HepG2 (cell line): ENCODE measurements at regions not wholly inside any gene's neighbourhood (a gene's known extent, or its start where the extent isn't known, plus 50 kb on each side); places are given as distances from the start of the nearest gene placed in this dataset.

Experiments
- ATAC-seq: fragments of 200-7000 bp; cut with Tn5 transposase; 3 replicates; pipeline ENCODE4 v1.9.1; 2020; ENCODE audit warnings: mild to moderate bottlenecking, moderate library complexity
- BruUV-seq: library from RNA; stranded (reverse); fragments of 400-500 nt; replicated peaks from 2 replicates; lab custom pipeline; 2021; lab: Mats Ljungman, UMichigan
- CTCF ChIA-PET: fragments of 300-600 bp; formaldehyde crosslinking; extraction: SDS; loops from one replicate; lab custom pipeline; 2021; ENCODE audit warnings: low total read pairs, inconsistent platforms, low intra/inter-chr PET ratio; lab: Yijun Ruan, JAX
- POLR2A ChIA-PET: fragments of 350-600 bp; sonication (Branson Sonifier 250); formaldehyde crosslinking; loops from one replicate; lab custom pipeline; 2020; ENCODE audit warnings: antibody characterized with exemption, inconsistent platforms; lab: Yijun Ruan, JAX
- DNase-seq: peaks from one replicate; pipeline ENCODE4 v3.0.0-alpha.2; 2015; ENCODE audit warnings: low spot score
- FAIRE-seq: peaks from 3 replicates; lab custom pipeline; 2011; peaks lifted over from hg19 to GRCh38; lab: Jason Lieb, UNC
- H2AFZ ChIP-seq: one replicate; pipeline ENCODE4 v1.6.1; 2011; ENCODE audit warnings: low read length, inconsistent platforms
- H3K27ac ChIP-seq: fragments of 300-600 bp; 3 replicates; pipeline ENCODE4 v1.8.0; 2011; ENCODE audit warnings: mixed run types, mild to moderate bottlenecking, mixed read lengths, low read length, inconsistent platforms; ENCODE audit not compliant: insufficient read depth; ENCODE audit errors: extremely low read length
- H3K27me3 ChIP-seq, 2 experiments: fragments of 200-600 bp in 1 of 2; 2 replicates in 1 of 2; 3 replicates in 1 of 2; pipeline versions ENCODE4 v1.6.0 to v1.8.0; 2011; ENCODE audit warnings: low read length in 2 of 2, mild to moderate bottlenecking in 2 of 2, moderate library complexity in 2 of 2, inconsistent platforms in 1 of 2; ENCODE audit not compliant: insufficient read depth in 2 of 2, control insufficient read depth in 1 of 2
- H3K36me3 ChIP-seq, 2 experiments: fragments of 200-600 bp in 1 of 2; replicated peaks in 1 of 2; 2 replicates in 1 of 2; 3 replicates in 1 of 2; pipeline versions ENCODE4 v1.5.1 to v1.8.0; 2011; ENCODE audit warnings: low read length in 2 of 2, inconsistent platforms in 1 of 2; ENCODE audit not compliant: insufficient read depth in 2 of 2, control insufficient read depth in 1 of 2
- H3K4me1 ChIP-seq: 2 replicates; pipeline ENCODE4 v1.5.1; 2012; ENCODE audit warnings: low read length, inconsistent platforms; ENCODE audit not compliant: insufficient read depth
- H3K4me2 ChIP-seq: 2 replicates; pipeline ENCODE4 v1.6.0; 2011; ENCODE audit warnings: low read depth, low read length, inconsistent platforms
- H3K4me3 ChIP-seq, 3 experiments: fragments of 200-600 bp in 1 of 3; sonication (generic), shearing (Covaris generic) in 1 of 3; replicated peaks in 1 of 3; 2 replicates each; pipeline ENCODE4 v1.5.1; 2011 to 2016; ENCODE audit warnings: low read length in 3 of 3, inconsistent platforms in 2 of 3, low read depth in 2 of 3, mild to moderate bottlenecking in 2 of 3, control low read depth in 1 of 3, mixed read lengths in 1 of 3; ENCODE audit not compliant: insufficient read depth in 1 of 3
- H3K79me2 ChIP-seq: one replicate; pipeline ENCODE4 v1.6.1; 2011; ENCODE audit warnings: low read length, inconsistent platforms; ENCODE audit not compliant: insufficient read depth
- H3K9ac ChIP-seq: 2 replicates; pipeline ENCODE4 v1.6.0; 2011; ENCODE audit warnings: mild to moderate bottlenecking, low read depth, low read length, inconsistent platforms; ENCODE audit not compliant: insufficient read depth
- H3K9me3 ChIP-seq: 2 replicates; pipeline ENCODE4 v1.5.1; 2012; ENCODE audit warnings: mild to moderate bottlenecking, low read length
- H4K20me1 ChIP-seq: 2 replicates; pipeline ENCODE4 v1.6.0; 2011; ENCODE audit warnings: inconsistent platforms, mild to moderate bottlenecking, low read length, moderate library complexity; ENCODE audit not compliant: insufficient read depth
- ATF5 ChIP-seq: sonication (generic); formaldehyde crosslinking; IDR thresholded peaks from 2 replicates; pipeline ENCODE4 v1.4.0; 2020; ENCODE audit warnings: mild to moderate bottlenecking, low read depth, missing genetic modification reagents
- FOXC1 ChIP-seq: sonication (generic); formaldehyde crosslinking; IDR thresholded peaks from 2 replicates; pipeline ENCODE4 v1.8.0; 2022; ENCODE audit warnings: mild to moderate bottlenecking, missing genetic modification reagents, borderline replicate concordance
- HDAC2 ChIP-seq: sonication (generic); formaldehyde crosslinking; IDR thresholded peaks from 2 replicates; pipeline ENCODE4 v1.4.0; 2020; ENCODE audit warnings: missing genetic modification reagents
- HNF1A ChIP-seq, 2 experiments: sonication (generic) in 1 of 2; formaldehyde crosslinking in 1 of 2; IDR thresholded peaks; 2 replicates each; pipeline versions ENCODE4 v1.4.0 to v1.6.1; 2016 to 2020; ENCODE audit warnings: borderline replicate concordance in 1 of 2, low read depth in 1 of 2, mild to moderate bottlenecking in 1 of 2, missing genetic modification reagents in 1 of 2
- PCBP2 ChIP-seq: fragments of 200-400 bp; formaldehyde crosslinking; optimal IDR thresholded peaks from 2 replicates; pipeline ENCODE3; 2018; ENCODE audit warnings: low read length, low read depth; ENCODE audit not compliant: poor library complexity, severe bottlenecking
- PTBP1 ChIP-seq: fragments of 200-400 bp; formaldehyde crosslinking; IDR thresholded peaks from 2 replicates; pipeline ENCODE4 v1.6.1; 2018; ENCODE audit warnings: low read length, low read depth; ENCODE audit not compliant: poor library complexity, severe bottlenecking
- ZBTB1 ChIP-seq: sonication (generic); formaldehyde crosslinking; IDR thresholded peaks from 2 replicates; pipeline ENCODE4 v1.4.0; 2020; ENCODE audit warnings: missing genetic modification reagents, borderline replicate concordance
- ZFP82 ChIP-seq: sonication (generic); formaldehyde crosslinking; IDR thresholded peaks from 2 replicates; pipeline ENCODE4 v1.5.1; 2020; ENCODE audit warnings: mild to moderate bottlenecking, missing genetic modification reagents, borderline replicate concordance
- ZFX ChIP-seq: sonication (generic); formaldehyde crosslinking; IDR thresholded peaks from 2 replicates; pipeline ENCODE4 v1.4.0; 2020; ENCODE audit warnings: mild to moderate bottlenecking, low read depth, missing genetic modification reagents, moderate library complexity
- ZNF205 ChIP-seq: IDR thresholded peaks from 2 replicates; pipeline ENCODE4 v1.6.1; 2018; ENCODE audit warnings: missing biosample characterization, missing genetic modification reagents
- ZNF264 ChIP-seq: sonication (generic); formaldehyde crosslinking; IDR thresholded peaks from 2 replicates; pipeline ENCODE4 v1.4.0; 2020; ENCODE audit warnings: missing genetic modification reagents
- ZNF326 ChIP-seq: sonication (generic); formaldehyde crosslinking; IDR thresholded peaks from 2 replicates; pipeline ENCODE4 v1.4.0; 2020; ENCODE audit warnings: missing genetic modification reagents, borderline replicate concordance
- ZNF451 ChIP-seq: sonication (generic); formaldehyde crosslinking; IDR thresholded peaks from 2 replicates; pipeline ENCODE4 v1.5.0; 2020; ENCODE audit warnings: mild to moderate bottlenecking, missing genetic modification reagents
- ZSCAN22 ChIP-seq: sonication (generic); formaldehyde crosslinking; IDR thresholded peaks from 2 replicates; pipeline ENCODE4 v1.4.0; 2020; ENCODE audit warnings: mild to moderate bottlenecking, missing genetic modification reagents
- WGBS: methylation state at CpG from one replicate; pipeline ENCODE4 v1.1.6; 2017; ENCODE audit warnings: low lambda C conversion rate; 5-methylcytosine and 5-hydroxymethylcytosine counted together
- in situ Hi-C: cut with HindIII; loops from 2 replicates; pipeline ENCODE4 v1.10.0; 2017; ENCODE audit warnings: low pct_unique_long_range_greater_than_20kb; ENCODE audit not compliant: extremely low pct_ligation_motif_present
- intact Hi-C: fragments of 100-400 bp; cut with micrococcal nuclease; formaldehyde crosslinking; loops from one replicate; pipeline ENCODE4 v1.10.0; 2022; ENCODE audit not compliant: unreplicated experiment
- TF ChIP-seq, protein P1 (sequence below): sonication (generic); formaldehyde crosslinking; IDR thresholded peaks from 2 replicates; pipeline ENCODE4 v1.8.0; 2022; ENCODE audit warnings: low read depth, missing genetic modification reagents
- TF ChIP-seq, protein P2 (sequence below): sonication (generic); formaldehyde crosslinking; IDR thresholded peaks from 2 replicates; pipeline ENCODE4 v1.4.0; 2020; ENCODE audit warnings: low read depth, mild to moderate bottlenecking, missing genetic modification reagents

GRCh38 chr3:72143966-72144717, 359.2 kb upstream of the PROK2 start:
- Histone ChIP-seq H3K4me1 (peaks cover 49% of the 10 kb centered on the region), H3K4me3 (peak overlapping the region in 1 of 3 experiments; percentile 18; a peak in 3 of 6 replicates), H3K9me3 (no peaks in the 10 kb centered on the region), H3K79me2 (no peaks in the 10 kb centered on the region), H3K27ac (peak overlapping the region; percentile 34), H3K9ac (no peak overlapping the region), H4K20me1 (no peaks in the 10 kb centered on the region), H3K4me2 (peak overlapping the region; percentile 60), H2AFZ (no peak overlapping the region), H3K36me3 (no peaks in the 10 kb centered on the region), H3K27me3 (no peaks in the 10 kb centered on the region; a peak in 1 of 5 replicates)
- in situ Hi-C loops, result no loop called here
- ChIA-PET POLR2A (interaction anchor here (1.8 to 2.6 kb wide), 2 partner anchors 8 to 11 kb away, joined by 9 to 12 read pairs; no protein-coding TSS in a partner anchor), CTCF (no interaction called here)
- DNase-seq, result peak; percentile 19
- peak; percentile 48 for ATAC-seq
- intact Hi-C loops, result no loop called here
- no peak for FAIRE-seq
- WGBS, result 14% methylated on average over 6 of the region's 6 CpGs
- BruUV-seq, result no TSS peak
- TF ChIP-seq PCBP2 (peak; percentile 31), ZFP82 (CRISPR knock-in tag) (no peak), ZBTB1 (CRISPR knock-in tag) (no peak), ZNF205 (CRISPR knock-in tag) (no peak), HNF1A (IDR thresholded peaks at IDR 0.05; ENCODE audit: low read depth) (peak; percentile 74), HNF1A (CRISPR knock-in tag; IDR thresholded peaks at IDR 0.05; ENCODE audit: borderline replicate concordance) (0 out of 2 replicates have a peak, but pooled peaks have one; percentile 29), HDAC2 (no peak), ZNF264 (CRISPR knock-in tag) (no peak), ZFX (0 out of 2 replicates have a peak, but pooled peaks have one; percentile 9), ZNF326 (no peak), FOXC1 (CRISPR knock-in tag) (no peak), ZSCAN22 (CRISPR knock-in tag) (no peak), ATF5 (CRISPR knock-in tag) (no peak), PTBP1 (no peak), ZNF451 (no peak)
- TF ChIP-seq, protein P1, sequence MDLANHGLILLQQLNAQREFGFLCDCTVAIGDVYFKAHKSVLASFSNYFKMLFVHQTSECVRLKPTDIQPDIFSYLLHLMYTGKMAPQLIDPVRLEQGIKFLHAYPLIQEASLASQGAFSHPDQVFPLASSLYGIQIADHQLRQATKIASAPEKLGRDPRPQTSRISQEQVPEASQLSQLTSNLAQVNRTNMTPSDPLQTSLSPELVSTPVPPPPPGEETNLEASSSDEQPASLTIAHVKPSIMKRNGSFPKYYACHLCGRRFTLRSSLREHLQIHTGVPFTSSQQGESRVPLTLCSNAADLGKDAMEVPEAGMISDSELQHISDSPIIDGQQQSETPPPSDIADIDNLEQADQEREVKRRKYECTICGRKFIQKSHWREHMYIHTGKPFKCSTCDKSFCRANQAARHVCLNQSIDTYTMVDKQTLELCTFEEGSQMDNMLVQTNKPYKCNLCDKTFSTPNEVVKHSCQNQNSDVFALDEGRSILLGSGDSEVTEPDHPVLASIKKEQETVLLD, result no peak
- TF ChIP-seq, protein P2, sequence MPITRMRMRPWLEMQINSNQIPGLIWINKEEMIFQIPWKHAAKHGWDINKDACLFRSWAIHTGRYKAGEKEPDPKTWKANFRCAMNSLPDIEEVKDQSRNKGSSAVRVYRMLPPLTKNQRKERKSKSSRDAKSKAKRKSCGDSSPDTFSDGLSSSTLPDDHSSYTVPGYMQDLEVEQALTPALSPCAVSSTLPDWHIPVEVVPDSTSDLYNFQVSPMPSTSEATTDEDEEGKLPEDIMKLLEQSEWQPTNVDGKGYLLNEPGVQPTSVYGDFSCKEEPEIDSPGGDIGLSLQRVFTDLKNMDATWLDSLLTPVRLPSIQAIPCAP (CRISPR knock-in tag), result no peak
